GM19239 (cell line): ENCODE measurements at regions not wholly inside any gene's neighbourhood (a gene's known extent, or its start where the extent isn't known, plus 50 kb on each side); places are given as distances from the start of the nearest gene placed in this dataset.
"Not testable (repeated sequence)": the region's sequence is repeated elsewhere in the genome, so short reads cannot be mapped to it uniquely, and the experiment has no call there.

Experiments used
- DNase-seq: peaks from one replicate; pipeline ENCODE4 v3.0.0; 2011; ENCODE audit warnings: low spot score; ENCODE audit not compliant: insufficient read length
- FAIRE-seq: peaks from 2 replicates; lab custom pipeline; 2011; peaks lifted over from hg19 to GRCh38; lab: Jason Lieb, UNC

DNA sequence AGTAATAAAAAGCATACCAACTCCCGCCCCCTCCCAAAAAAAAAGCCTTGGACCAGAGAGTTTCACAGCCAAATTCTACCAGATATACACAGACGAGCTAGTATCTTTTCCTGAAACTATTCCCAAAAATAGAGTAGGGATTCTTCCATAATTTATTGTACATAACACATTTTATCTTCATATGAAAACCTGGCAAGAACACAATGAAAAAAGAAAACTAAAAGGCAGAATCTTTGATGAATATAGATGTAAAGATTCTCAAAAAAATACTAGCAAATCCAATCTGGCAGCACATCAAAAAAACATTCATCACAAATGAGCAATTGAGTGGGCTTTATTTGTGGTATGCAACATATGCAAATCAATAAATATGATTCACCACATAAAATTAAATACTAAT lies 798.8 kb downstream of the CDH18 start:
- FAIRE-seq (no peak), DNase-seq (no peak)

DNA sequence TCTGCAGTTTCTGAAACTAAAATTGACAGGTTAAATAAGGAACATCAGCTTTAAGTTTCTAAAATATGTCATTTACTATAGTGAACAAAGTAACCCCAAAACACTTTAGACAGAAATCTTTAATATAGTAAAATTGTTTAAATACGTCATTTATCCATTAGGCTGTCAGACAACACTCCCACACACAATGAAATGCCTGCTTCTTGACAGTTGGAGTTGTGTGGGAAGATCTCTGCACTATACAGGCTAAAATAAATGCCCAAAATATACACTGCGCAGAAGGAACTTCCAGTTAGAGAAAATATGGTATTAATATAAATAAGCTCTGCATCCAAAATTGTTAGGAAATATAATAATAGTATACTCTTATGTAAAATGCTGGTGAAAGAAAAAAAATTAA lies 794.4 kb downstream of the CDH18 start:
- no peak for DNase-seq

DNA sequence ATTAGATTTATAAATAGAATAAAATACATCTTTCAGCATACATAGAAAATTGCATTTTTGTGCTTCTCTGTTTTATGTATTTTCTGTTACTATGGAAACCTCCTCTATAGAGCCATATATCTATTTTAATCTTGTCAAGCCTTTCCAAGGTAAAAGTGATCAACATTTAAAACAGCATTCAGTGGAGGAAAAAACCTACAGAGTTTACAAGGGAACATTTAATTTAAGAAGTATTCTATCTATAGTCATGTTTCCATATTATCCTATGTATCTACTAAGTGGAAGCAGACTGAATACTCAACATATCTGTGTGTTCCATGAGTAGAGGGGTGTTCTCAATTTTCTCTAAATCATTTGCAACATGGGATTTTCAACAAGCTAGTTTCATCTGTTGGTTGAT lies 791.4 kb downstream of the CDH18 start:
- no peak for FAIRE-seq
- no peak for DNase-seq

More for the DNA sequence above, 794.4 kb downstream of the CDH18 start:
- no peak for FAIRE-seq

DNA sequence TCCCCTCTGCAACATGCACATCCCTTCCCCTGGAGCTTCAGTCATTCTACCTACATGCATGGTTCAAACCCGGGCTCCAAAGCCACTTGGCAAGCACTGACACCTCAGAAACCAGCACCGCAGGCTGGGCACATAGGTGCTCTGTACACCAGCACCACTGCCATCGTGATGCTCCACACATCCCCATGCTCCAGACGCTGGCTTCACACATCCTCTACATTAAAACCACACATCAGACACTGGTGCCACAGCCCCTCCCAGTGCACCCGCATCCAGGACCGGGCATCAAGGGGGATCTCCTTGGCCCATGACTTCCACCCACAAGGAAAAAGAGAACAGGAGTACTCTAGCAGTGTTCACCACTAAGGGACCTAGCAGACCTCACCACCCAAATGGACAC lies 787.7 kb downstream of the CDH18 start:
- FAIRE-seq: no peak
- no peak for DNase-seq

DNA sequence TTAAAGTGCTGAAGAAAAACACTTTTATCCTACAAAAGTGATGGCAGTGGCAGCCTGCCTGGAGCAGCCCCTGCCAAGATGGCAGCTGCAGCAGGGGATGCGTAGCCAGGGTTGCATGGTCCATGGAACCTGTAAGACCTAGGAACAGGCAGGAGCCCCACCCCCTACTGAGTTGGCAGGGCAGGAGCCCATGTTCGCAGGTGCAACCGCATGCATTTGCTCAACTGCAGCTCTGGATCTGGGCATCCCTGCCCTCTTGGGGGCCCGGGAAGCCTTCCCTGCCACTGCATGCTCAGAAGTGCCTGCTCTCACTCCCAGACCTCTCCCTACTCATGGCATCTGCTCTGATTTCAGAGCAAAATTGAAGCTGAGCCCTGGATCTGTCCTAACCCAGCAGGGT lies 779.6 kb downstream of the CDH18 start:
- no peak for FAIRE-seq
- no peak for DNase-seq

DNA sequence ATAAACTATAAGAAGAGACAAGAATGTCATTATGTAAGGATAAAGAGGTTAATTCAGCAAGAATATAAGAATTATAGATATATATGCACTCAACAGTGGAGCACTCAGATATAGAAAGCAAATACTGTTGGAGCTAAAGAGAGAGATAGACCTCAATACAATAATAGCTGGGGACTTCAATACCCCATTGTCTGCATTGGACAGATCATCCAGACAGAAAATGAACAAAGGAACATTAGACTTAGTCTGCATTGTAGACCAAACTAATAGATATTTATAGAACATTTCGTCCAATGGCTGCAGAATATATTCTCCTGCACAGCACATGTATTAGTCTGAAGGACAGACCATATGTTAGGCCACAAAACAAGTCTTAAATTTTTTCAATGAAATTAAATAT lies 777.1 kb downstream of the CDH18 start:
- FAIRE-seq (no peak), DNase-seq (no peak)

DNA sequence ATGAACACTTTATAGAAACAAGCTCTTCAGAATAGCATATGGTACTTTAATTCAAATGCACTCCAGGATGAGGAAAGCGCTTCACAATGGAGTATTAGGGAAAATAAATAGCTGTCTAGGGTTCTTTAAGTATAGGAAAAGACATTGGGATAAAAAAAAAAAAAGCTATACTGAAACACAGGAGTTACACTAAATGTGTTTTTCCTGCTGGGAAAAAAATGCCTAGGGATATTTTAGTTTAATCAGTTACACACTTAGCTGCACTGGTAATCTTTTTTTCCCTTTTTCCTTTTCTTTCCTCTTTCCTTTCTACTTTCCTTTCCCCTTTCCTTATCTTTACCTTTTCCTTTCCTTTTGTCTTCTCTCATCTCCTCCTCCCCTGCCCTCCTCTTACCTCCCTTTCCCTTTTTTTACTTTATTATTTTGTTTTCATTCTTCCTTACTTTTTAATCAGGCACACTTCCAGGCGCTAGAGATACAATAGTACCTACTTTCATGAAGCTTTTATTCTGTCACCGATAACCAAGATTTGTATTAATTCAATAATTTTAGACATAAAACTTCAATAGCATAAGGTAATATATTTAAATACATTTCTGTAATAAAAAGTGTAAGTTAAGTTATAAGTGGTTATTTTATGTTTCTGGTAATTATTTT lies 758.7 kb downstream of the CDH18 start:
- DNase-seq (no peak), FAIRE-seq (no peak)

DNA sequence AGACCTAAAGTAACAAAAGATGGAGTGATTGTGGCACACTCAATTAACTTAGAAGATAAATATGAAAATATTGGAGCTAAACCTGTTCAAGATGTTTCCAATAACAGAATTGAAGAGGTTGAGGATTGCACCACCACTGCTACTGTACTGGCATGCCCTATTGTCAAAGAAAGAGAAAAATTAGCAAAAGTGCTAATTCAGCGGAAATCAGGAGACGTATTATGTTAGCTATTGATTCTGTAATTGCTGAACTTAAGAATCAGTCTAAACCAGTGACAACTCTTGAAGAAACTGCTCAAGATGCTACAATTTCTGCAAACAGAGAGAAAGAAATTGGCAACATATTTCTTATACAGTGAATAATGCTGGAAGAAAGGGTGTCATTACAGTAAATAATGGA lies 754.4 kb downstream of the CDH18 start:
- FAIRE-seq: no peak
- no peak for DNase-seq

DNA sequence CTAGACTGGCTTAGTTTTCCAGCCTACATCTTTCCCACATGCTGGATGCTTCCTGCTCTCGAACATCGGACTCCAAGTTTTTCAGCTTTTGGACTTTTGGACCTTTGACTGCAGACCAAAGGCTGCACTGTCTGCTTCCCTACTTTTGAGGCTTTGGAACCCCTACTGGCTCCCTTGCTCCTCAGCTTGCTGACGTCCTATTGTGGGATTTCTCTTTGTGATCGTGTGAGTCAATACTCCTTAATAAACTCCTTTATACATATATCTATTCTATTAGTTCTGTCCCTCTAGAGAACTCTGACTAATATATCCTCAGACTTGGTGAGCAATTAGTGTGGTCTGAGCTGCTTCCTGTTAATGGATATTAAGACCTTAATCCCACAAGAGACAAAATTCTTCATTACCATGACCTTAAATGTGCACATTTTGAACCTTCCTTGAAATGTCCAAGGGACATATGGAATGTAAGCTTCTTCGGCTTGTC lies 752.9 kb downstream of the CDH18 start:
- FAIRE-seq: no peak

DNA sequence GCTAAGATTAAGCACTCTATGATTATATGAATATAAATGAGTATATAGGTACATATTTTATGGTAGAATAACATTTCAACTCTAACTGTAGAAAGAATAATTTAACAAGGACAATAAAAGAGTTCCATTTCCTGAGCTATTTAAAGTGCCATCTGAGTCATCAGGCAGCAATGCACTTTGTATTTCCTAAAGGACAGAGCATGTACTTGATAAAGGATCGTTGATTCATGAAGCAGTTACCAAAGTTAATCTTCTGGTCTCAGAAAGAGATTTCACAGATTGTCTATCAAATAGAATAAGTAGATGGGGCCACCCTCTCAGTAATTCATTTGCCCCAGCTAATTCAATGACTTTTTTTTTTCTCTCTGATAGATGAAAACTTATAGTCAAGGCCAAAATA lies 747.8 kb downstream of the CDH18 start:
- no peak for DNase-seq
- FAIRE-seq: no peak

More for the DNA sequence above, 752.9 kb downstream of the CDH18 start:
- no peak for DNase-seq

DNA sequence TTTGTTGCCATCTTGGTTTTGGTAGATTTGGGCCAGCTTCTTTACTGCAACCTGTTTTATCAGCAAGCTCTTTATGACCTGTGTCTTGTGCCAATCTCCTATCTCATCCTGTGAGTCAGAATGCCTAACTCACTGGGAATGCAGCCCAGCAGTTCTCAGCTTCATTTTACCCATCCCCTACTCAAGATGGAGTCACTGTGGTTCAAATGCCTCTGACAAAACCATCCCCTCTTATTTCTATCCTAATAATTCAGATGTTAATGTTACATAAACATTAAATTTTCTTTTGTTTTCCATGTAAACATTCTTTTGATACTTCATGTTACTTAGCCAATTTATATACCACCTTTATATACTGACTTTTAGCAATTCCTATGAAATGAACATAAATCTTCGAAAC lies 746.3 kb downstream of the CDH18 start:
- FAIRE-seq (no peak), DNase-seq (no peak)

DNA sequence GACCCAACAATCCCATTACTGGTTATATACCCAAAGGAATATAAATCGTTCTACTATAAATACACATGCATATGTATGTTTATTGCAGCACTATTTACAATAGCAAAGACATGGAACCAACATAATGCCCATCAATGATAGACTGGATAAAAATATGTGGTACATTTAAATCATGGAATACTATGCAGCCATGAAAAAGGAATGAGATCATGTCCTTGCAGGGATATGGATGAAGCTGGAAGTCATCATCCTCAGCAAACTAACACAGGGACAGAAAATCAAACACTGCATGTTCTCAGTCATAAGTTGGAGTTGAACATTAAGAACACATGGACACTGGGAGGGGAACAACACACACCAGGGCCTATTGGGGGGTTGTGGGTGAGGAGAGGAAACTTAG lies 741.8 kb downstream of the CDH18 start:
- FAIRE-seq, DNase-seq: not testable (repeated sequence)

DNA sequence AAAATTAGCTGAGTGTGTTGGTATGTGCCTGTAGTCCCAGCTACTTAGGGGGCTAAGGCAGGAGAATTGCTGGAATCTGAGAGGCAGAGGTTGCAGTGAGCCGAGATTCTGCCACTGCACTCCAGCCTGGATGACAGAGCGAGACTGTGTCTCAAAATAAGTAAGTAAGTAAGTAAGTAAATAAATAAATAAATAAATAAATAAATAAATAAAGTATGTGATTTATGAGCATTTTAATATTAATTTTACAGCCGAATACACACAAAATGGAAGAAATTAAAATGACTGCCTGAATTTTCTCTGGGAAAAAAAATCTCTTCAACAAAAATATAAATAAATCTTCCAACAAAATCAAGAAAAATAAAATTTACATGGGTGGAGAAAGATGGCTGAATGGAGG lies 740.7 kb downstream of the CDH18 start:
- DNase-seq (no peak), FAIRE-seq (no peak)

DNA sequence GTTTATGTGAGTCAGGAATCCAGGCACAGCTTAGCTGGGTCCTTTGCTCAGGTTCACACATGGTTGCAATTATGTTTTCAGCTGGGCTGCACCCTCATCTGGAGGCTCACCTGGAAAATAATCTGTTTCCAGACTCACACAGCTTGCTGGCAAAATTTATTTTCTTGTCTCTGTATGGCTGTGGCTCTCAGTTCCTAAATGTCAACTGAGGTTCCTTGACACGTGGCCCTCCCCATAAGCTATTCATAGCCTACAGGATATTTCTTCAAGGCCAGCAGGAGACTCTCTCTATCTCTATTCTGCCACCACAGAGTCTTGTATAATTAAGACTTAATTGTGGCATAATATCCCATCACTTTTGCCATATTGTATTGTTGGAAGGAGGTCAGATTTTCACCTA lies 732.0 kb downstream of the CDH18 start:
- no peak for DNase-seq
- FAIRE-seq: no peak

DNA sequence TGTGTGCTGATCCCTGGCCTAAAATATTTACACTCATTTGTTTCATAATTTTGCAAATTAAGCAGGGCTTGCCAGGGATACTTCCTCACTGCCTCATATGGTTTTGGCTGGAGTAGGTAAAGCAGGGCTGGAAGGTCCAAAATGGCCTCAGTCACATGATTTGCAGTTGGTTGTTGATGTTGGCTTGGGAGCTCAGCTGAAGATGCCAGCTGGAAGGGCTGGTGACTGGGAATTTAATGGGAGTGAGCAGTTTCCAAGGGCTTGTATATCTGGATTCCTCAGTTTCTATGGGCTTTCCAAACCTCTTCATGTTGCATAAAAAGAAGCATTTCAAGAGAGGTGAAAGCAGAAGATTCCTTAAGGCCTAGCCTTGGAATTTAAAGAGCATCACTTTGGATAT lies 729.3 kb downstream of the CDH18 start:
- FAIRE-seq: no peak
- no peak for DNase-seq

DNA sequence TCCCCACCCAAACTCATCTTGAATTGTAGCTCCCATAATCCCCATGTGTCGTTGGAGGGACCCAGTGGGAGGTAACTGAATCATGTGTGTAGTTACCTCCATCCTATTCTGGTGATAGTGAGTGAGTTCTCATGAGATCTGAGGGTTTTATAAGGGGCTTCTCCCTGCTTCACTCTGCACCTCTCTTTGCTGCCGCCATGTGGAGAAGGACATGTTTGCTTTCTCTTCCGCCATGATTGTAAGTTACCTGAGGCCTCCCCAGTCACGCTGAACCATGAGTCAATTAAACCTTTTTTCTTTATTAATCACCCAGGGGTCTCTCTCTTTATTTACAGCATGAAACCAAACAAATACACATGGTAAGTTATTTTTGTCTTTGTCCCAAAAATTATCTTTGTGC lies 726.1 kb downstream of the CDH18 start:
- FAIRE-seq (no peak), DNase-seq (no peak)

DNA sequence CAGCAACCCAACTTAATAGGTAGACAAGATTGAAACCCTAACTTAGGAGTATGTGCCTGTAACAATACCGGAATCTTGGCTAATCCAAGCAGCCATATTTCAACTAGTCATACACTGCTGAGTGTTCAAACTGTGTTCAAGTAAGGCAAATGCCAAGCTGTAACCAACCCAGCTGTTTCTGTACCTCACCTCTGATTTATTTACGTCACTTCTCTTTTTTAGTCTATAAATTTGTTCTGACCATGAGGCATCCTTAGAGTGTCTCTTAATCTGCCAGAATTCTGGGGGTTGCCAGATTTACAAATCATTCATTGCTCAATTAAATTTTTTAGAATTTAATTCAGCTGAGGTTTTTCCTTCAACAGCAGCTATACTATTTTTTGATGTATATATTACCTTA lies 723.2 kb downstream of the CDH18 start:
- DNase-seq (no peak), FAIRE-seq (no peak)

DNA sequence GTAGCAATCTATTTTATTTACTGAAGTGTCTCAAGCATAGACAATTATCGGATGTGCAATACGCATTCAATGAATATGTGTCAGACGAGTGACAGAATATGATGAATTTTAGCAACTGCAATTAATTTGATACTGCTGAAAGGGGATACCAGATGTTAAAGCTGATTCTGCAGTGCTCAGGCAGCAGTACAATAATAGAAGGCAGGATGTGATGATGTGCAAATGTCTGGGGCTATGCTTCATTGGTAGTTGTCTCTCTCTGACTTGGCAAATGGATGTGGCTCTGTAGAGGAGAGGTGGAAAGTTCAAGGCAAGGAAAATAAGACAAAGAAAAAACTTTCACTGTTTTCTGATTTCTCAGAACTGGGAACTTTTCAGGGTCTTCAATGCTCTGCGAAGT lies 721.2 kb downstream of the CDH18 start:
- FAIRE-seq (no peak), DNase-seq (no peak)

DNA sequence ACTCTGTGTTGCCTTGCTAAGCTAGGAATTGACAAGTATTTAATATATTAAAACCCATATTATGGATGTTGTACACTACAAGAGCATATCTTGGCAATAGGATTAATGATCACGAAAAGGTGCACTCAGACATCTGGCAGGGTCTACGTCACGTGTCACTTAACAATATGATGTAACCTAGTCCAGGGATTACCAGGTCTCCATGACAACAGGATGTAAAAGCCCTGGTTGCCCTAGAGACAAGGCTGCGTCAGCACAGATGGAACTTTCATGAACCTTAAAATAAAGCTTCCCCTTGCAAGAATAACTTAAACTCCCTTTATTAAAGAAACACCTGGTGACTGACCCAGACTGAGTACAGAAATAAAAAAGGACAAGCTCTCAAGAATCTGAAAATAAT lies 717.8 kb downstream of the CDH18 start:
- DNase-seq (no peak), FAIRE-seq (no peak)

DNA sequence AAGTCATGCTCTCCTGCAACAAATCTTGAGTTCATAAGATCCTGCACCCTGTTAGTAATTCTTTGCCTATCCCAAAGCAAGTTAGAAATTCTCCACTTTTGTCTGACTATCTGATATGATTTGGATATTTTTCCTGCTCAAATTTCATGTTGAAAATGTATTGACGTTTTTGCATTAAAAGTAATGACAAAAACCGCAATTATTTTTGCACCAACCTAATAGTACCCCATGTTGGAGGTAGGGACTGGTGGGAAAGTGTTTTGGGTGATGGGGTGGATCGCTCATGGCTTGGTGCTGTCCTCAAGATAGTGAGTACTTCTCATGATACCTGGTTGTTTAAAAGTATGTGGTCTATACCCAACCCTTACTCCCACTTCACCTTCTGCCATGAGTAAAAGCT lies 713.4 kb downstream of the CDH18 start:
- DNase-seq (no peak), FAIRE-seq (no peak)

DNA sequence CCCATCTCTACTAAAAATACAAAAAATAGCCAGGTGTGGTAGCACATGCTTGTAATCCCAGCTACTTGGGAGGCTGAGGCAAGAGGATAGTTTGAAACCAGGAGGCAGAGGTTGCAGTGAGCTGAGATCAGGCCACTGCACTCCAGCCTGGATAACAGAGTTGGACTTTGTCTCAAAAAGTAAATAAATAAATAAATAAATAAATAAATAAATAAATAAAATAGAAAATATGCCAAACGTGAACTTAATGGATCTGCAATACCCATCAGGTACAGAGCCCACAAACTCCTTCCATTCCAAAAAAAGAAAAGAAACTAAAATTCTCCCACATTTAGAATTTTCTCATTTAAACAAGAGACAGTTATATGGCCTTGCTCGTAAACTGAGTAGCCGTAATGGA lies 702.7 kb downstream of the CDH18 start:
- FAIRE-seq: no peak
- no peak for DNase-seq

DNA sequence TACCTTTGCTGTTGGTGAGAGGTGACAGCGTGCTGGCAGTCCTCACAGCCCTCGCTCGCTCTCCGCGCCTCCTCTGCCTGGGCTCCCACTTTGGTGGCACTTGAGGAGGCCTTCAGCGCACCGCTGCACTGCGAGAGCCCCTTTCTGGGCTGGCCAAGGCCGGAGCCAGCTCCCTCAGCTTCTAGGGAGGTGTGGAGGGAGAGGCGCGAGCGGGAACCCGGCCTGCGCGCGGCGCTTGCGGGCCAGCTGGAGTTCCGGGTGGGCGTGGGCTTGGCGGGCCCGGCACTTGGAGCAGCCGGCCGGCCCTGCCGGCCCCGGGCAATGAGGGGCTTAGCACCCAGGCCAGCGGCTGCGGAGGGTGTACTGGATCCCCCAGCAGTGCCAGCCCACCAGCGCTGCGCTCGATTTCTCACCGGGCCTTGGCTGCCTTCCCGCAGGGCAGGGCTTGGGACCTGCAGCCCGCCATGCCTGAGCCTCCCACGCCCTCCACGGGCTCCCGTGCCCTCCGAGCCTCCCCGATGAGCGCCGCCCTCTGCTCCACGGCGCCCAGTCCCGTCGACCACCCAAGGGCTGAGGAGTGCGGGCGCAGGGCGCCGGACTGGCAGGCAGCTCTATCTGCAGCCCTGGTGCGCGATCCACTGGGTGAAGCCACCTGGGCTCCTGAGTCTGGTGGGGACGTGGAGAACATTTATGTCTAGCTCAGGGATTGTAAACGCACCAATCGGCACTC lies 700.3 kb downstream of the CDH18 start:
- DNase-seq, FAIRE-seq: not testable (repeated sequence)
